Loucy (cell line): ENCODE measurements at regions not wholly inside any gene's neighbourhood (a gene's known extent, or its start where the extent isn't known, plus 50 kb on each side); places are given as distances from the start of the nearest gene placed in this dataset.

Experiments used
- H2AFZ ChIP-seq: fragments of 200-600 bp; sonication (generic); 2 replicates; pipeline ENCODE4 v1.6.0; 2016; ENCODE audit warnings: antibody characterized with exemption, mild to moderate bottlenecking, low read length, moderate library complexity
- H3F3A ChIP-seq: fragments of 200-600 bp; 2 replicates; pipeline ENCODE4 v1.6.0; 2016; ENCODE audit warnings: antibody characterized with exemption, low read depth, mild to moderate bottlenecking
- H3K27me3 ChIP-seq: fragments of 200-600 bp; sonication (generic); 2 replicates; pipeline ENCODE4 v1.6.1; 2014; ENCODE audit warnings: low read length, mild to moderate bottlenecking; ENCODE audit not compliant: insufficient read depth, poor library complexity, severe bottlenecking
- H3K36me3 ChIP-seq: fragments of 200-600 bp; sonication (generic); 2 replicates; pipeline ENCODE4 v1.6.1; 2016; ENCODE audit warnings: low read length; ENCODE audit not compliant: insufficient read depth
- H3K4me1 ChIP-seq: fragments of 200-600 bp; sonication (generic); 2 replicates; pipeline ENCODE4 v1.5.1; 2014; ENCODE audit warnings: low read length, mild to moderate bottlenecking; ENCODE audit not compliant: insufficient read depth, poor library complexity, severe bottlenecking
- H3K4me2 ChIP-seq: fragments of 200-600 bp; sonication (generic); 2 replicates; pipeline ENCODE4 v1.6.0; 2014; ENCODE audit warnings: antibody characterized with exemption, low read length, low read depth, mild to moderate bottlenecking; ENCODE audit not compliant: poor library complexity, severe bottlenecking
- H3K4me3 ChIP-seq: fragments of 200-600 bp; sonication (generic); 2 replicates; pipeline ENCODE4 v1.5.1; 2014; ENCODE audit warnings: low read length, mild to moderate bottlenecking, mixed read lengths; ENCODE audit not compliant: poor library complexity, severe bottlenecking
- H3K79me2 ChIP-seq: fragments of 200-600 bp; sonication (generic); 2 replicates; pipeline ENCODE4 v1.6.1; 2014; ENCODE audit warnings: low read length; ENCODE audit not compliant: insufficient read depth
- H3K9ac ChIP-seq: fragments of 200-600 bp; sonication (generic); 2 replicates; pipeline ENCODE4 v1.6.0; 2014; ENCODE audit warnings: mild to moderate bottlenecking, low read depth, low read length, moderate library complexity; ENCODE audit not compliant: poor library complexity, severe bottlenecking
- H3K9me2 ChIP-seq: fragments of 200-600 bp; sonication (generic); replicated peaks from 2 replicates; pipeline ENCODE4 v1.6.1; 2016; ENCODE audit warnings: low read depth, low read length, mixed read lengths
- H3K9me3 ChIP-seq: fragments of 200-600 bp; sonication (generic); 2 replicates; pipeline ENCODE4 v1.6.1; 2014; ENCODE audit warnings: mild to moderate bottlenecking, antibody characterized with exemption, low read length, low read depth; ENCODE audit not compliant: insufficient read depth
- H4K20me1 ChIP-seq: fragments of 200-600 bp; sonication (generic); 2 replicates; pipeline ENCODE4 v1.6.0; 2014; ENCODE audit warnings: antibody characterized with exemption, low read length, mild to moderate bottlenecking; ENCODE audit not compliant: insufficient read depth, poor library complexity, severe bottlenecking
- EZH2phosphoT487 ChIP-seq: fragments of 200-600 bp; IDR thresholded peaks from 2 replicates; pipeline ENCODE4 v1.6.1; 2018; ENCODE audit warnings: antibody characterized with exemption, mild to moderate bottlenecking, moderate library complexity, borderline replicate concordance
- TF ChIP-seq, protein P1 (sequence below): fragments of 200-600 bp; sonication (generic); conservative IDR thresholded peaks from 2 replicates; pipeline ENCODE4 v1.5.1; 2014; ENCODE audit warnings: mild to moderate bottlenecking, antibody characterized with exemption, low read length

- Histone ChIP-seq H3K27me3 (no peaks in the 10 kb centered on the region), H3K4me3 (no peak overlapping the region), H3K9ac (no peak overlapping the region), H3K79me2 (no peaks in the 10 kb centered on the region), H3K9me3 (no peaks in the 10 kb centered on the region), H4K20me1 (no peaks in the 10 kb centered on the region), H3K9me2 (no peaks in the 10 kb centered on the region), H3K4me2 (no peak overlapping the region), H2AFZ (no peak overlapping the region), H3K36me3 (no peaks in the 10 kb centered on the region), H3F3A (no peaks in the 10 kb centered on the region), H3K4me1 (no peaks in the 10 kb centered on the region)
- TF ChIP-seq EZH2phosphoT487: no peak
- TF ChIP-seq, protein P1, sequence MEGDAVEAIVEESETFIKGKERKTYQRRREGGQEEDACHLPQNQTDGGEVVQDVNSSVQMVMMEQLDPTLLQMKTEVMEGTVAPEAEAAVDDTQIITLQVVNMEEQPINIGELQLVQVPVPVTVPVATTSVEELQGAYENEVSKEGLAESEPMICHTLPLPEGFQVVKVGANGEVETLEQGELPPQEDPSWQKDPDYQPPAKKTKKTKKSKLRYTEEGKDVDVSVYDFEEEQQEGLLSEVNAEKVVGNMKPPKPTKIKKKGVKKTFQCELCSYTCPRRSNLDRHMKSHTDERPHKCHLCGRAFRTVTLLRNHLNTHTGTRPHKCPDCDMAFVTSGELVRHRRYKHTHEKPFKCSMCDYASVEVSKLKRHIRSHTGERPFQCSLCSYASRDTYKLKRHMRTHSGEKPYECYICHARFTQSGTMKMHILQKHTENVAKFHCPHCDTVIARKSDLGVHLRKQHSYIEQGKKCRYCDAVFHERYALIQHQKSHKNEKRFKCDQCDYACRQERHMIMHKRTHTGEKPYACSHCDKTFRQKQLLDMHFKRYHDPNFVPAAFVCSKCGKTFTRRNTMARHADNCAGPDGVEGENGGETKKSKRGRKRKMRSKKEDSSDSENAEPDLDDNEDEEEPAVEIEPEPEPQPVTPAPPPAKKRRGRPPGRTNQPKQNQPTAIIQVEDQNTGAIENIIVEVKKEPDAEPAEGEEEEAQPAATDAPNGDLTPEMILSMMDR: no peak
These were observed 81.5 kb upstream of the MAPK10 start for GRCh38 chr4:86441175-86441936.

DNA sequence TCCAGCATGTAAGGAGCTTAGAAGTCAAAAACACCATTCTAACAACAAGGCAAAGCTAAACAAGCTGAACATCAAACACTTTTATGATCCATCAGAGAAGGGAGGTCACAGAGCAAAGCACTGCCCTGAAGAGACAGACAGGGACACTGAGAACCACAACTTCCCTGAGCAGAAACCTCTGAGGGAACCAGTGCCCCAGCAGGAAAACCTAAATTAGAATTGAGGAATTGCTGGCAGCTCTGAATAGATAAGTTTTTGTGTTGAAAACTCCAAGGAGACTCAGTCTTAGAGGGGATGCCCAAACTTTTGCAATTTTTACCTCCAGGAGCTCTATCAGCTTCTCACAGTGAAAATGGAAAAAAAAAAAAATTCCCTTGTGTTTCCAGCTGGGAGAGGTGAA is 83.0 kb upstream of the MAPK10 start:
- TF ChIP-seq, protein P1: no peak
- TF ChIP-seq EZH2phosphoT487: no peak
- Histone ChIP-seq H3K9me3 (no peaks in the 10 kb centered on the region), H3K9me2 (no peaks in the 10 kb centered on the region), H3K9ac (no peak overlapping the region), H3K4me3 (no peak overlapping the region), H3K27me3 (no peaks in the 10 kb centered on the region), H3K79me2 (no peaks in the 10 kb centered on the region), H4K20me1 (no peaks in the 10 kb centered on the region), H2AFZ (no peak overlapping the region), H3K4me2 (no peak overlapping the region), H3F3A (no peaks in the 10 kb centered on the region), H3K36me3 (no peaks in the 10 kb centered on the region), H3K4me1 (no peaks in the 10 kb centered on the region)

DNA sequence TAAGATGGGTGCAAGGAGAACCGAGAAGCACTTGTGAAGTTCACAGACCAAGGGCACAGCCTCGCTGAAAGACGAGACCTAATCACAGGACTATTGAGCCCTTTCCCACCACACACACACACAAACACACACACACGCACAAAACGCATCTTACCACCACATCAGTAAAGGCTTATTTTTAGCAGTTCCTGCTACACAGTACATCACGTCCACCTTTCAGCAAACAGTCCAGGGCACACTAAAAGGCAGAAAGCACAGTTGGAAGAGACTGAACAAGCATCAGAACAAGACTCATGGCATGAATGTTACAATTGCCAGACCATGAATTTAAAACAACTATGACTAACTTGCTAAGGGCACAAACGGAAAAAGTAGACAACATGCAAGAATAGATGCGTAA is 83.6 kb upstream of the MAPK10 start:
- no peaks in the 10 kb centered on the region for H3F3A ChIP-seq
- TF ChIP-seq, protein P1: no peak
- no peak for TF ChIP-seq EZH2phosphoT487
- H2AFZ ChIP-seq: no peak overlapping the region

More for the DNA sequence above, 83.6 kb upstream of the MAPK10 start:
- Histone ChIP-seq H4K20me1 (no peaks in the 10 kb centered on the region), H3K4me1 (no peaks in the 10 kb centered on the region), H3K36me3 (no peaks in the 10 kb centered on the region), H3K9me3 (no peaks in the 10 kb centered on the region), H3K4me2 (no peak overlapping the region), H3K9me2 (no peaks in the 10 kb centered on the region), H3K27me3 (no peaks in the 10 kb centered on the region), H3K4me3 (no peak overlapping the region), H3K79me2 (no peaks in the 10 kb centered on the region), H3K9ac (no peak overlapping the region)
